22Rv1 (cell line): ENCODE measurements at regions not wholly inside any gene's neighbourhood (a gene's known extent, or its start where the extent isn't known, plus 50 kb on each side); places are given as distances from the start of the nearest gene placed in this dataset.

ENCODE experiments used
- ZFX ChIP-seq: fragments of 450-650 bp; IDR thresholded peaks from 2 replicates; pipeline ENCODE4 v1.6.1; 2017; ENCODE audit warnings: antibody characterized with exemption, borderline replicate concordance
- TF ChIP-seq, protein P1 (sequence below): fragments of 450-650 bp; IDR thresholded peaks from 2 replicates; pipeline ENCODE4 v1.5.1; 2017; ENCODE audit warnings: mild to moderate bottlenecking

DNA sequence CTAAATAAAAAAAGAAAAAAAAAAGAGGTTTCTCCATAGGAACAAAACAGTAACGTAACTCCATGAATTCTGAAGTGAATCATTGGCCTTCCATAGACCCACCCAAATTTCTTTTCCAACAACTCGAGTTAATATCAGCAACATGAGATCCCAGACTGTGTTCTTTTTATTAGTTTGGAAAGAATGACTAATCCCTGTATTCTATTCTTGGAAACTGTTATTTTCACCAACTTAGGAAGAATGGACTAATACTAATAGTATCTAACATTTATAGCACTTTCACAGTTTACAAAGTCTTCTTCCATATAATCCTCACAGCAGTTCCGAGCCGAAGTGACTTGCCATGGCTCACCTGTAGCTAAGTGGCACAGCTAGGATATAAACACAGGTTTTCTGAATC, 72.7 kb upstream of the SLC4A7 start:
- TF ChIP-seq, protein P1, sequence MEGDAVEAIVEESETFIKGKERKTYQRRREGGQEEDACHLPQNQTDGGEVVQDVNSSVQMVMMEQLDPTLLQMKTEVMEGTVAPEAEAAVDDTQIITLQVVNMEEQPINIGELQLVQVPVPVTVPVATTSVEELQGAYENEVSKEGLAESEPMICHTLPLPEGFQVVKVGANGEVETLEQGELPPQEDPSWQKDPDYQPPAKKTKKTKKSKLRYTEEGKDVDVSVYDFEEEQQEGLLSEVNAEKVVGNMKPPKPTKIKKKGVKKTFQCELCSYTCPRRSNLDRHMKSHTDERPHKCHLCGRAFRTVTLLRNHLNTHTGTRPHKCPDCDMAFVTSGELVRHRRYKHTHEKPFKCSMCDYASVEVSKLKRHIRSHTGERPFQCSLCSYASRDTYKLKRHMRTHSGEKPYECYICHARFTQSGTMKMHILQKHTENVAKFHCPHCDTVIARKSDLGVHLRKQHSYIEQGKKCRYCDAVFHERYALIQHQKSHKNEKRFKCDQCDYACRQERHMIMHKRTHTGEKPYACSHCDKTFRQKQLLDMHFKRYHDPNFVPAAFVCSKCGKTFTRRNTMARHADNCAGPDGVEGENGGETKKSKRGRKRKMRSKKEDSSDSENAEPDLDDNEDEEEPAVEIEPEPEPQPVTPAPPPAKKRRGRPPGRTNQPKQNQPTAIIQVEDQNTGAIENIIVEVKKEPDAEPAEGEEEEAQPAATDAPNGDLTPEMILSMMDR: no peak
- no peak for TF ChIP-seq ZFX
